Fibroblast of lung (primary cell): ENCODE measurements at regions not wholly inside any gene's neighbourhood (a gene's known extent, or its start where the extent isn't known, plus 50 kb on each side); places are given as distances from the start of the nearest gene placed in this dataset.

Experiments
- EZH2 ChIP-seq: IDR thresholded peaks from 2 replicates; pipeline ENCODE4 v1.5.1; 2012; ENCODE audit warnings: low read length, control low read depth, mild to moderate bottlenecking; ENCODE audit errors: missing control alignments
- TF ChIP-seq, protein P1 (sequence below), 2 donors: IDR thresholded peaks in 1 of 2; conservative IDR thresholded peaks in 1 of 2; 1 replicate in 1 of 2; 2 replicates in 1 of 2; pipeline ENCODE4 v1.5.1; 2011 to 2012; ENCODE audit warnings: low read length in 2 of 2, control low read depth in 1 of 2, inconsistent platforms in 1 of 2, low read depth in 1 of 2, mild to moderate bottlenecking in 1 of 2

DNA sequence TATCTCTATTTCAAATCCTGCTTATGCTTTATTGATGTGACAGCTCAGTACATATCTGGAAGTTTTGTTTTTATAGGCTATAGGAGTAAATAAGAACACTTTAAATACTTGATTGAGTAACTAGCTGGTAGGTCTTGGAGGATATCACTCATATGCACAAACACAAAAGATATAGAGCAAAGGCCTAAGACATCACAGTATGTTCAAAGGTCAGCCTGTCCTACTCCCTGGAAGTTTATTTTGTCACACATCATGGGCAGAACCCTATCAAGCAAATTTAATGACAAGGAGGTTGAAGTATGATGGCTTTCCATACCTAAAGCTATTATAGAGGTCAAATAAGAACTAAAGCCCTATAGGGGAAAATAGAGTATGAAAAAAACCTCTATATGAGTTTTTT is 70.0 kb upstream of the MS4A8 start:
- TF ChIP-seq, protein P1, sequence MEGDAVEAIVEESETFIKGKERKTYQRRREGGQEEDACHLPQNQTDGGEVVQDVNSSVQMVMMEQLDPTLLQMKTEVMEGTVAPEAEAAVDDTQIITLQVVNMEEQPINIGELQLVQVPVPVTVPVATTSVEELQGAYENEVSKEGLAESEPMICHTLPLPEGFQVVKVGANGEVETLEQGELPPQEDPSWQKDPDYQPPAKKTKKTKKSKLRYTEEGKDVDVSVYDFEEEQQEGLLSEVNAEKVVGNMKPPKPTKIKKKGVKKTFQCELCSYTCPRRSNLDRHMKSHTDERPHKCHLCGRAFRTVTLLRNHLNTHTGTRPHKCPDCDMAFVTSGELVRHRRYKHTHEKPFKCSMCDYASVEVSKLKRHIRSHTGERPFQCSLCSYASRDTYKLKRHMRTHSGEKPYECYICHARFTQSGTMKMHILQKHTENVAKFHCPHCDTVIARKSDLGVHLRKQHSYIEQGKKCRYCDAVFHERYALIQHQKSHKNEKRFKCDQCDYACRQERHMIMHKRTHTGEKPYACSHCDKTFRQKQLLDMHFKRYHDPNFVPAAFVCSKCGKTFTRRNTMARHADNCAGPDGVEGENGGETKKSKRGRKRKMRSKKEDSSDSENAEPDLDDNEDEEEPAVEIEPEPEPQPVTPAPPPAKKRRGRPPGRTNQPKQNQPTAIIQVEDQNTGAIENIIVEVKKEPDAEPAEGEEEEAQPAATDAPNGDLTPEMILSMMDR (conservative IDR thresholded peaks at IDR 0.05 in 1 of 2, IDR thresholded peaks at IDR 0.05 in 1 of 2; ENCODE audit: low read depth in 1 of 2, low read length in 2 of 2): no peak
- TF ChIP-seq EZH2: no peak
